Fibroblast of skin of left biceps (primary cell): ENCODE measurements at regions not wholly inside any gene's neighbourhood (a gene's known extent, or its start where the extent isn't known, plus 50 kb on each side); places are given as distances from the start of the nearest gene placed in this dataset.
"Not testable (repeated sequence)": the region's sequence is repeated elsewhere in the genome, so short reads cannot be mapped to it uniquely, and the experiment has no call there.

ENCODE experiments used
- DNase-seq, 2 experiments: peaks; one replicate each; pipeline ENCODE4 v3.0.0-alpha.2; 2013; ENCODE audit warnings: low read depth in 2 of 2

DNA sequence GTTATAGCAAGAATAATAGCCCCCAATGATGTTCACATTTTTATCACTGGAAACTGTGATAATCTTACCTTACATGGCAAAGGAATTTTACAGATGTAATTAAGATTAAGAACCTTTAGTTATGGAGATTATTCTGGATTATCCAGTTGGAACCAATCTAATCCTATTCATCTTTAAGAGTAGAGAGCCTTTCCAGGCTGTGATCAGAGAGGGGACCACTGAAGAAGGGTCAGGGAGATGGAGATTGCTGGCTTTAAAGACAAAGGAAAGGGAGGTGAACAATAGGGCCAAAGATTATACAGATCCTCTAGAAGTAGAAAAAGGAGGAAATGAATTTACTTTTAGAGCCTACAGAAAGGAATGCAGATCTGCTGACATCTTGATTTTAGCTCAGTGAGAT is 253.5 kb upstream of the GRIN3A start:
- DNase-seq = no peak

DNA sequence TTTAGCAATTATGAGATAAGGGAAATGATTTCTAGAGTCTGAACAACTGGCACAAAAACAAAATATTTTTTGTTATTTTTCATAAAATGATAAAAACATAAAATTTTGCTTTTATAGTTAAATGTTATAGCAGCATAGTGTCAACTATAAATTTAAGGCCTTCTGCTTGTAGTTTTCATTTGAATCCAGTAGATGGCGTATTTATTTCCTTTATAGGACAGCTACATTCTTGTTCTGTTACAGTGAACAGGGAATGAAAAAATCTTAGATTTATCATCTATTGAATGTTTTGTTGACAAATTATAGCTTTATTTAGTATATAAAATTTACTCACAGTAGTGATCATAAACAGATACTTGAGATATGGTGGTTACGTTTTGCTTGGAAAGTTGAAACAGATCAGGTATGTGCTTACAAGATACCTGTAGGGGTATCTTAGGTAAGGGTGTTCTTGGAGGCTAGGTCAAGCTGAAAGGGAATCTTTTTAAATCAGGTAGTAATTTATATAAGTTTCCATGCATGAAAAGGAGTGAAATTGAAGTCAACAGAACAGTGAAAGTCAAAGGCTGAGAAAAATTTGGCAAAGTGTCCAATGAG is 239.3 kb upstream of the GRIN3A start:
- DNase-seq = peak in 1 of 2 experiments; percentile 7

GRCh38 chr9:101970609-101971008 is 232.2 kb upstream of the GRIN3A start:
- no peak for DNase-seq

GRCh38 chr9:101968392-101968791 is 229.9 kb upstream of the GRIN3A start:
- no peak for DNase-seq

DNA sequence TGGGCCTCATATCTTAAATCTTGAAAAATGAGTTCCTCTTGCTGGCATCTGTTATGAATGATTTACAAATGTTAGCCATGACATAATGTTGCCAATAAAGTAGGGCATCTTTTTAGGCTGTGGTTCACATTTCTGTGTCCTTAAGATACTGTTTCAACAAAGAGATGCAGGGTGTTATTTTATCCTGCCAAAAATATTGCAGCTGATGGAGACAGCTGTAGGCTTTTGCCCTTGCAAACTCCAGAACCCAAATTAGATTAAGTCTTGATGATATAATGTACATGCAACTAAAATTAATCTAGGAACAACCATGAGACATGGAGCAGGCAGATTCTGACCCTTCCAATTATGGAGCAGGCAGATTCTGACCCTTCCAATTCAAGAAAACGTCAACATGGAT is 228.2 kb upstream of the GRIN3A start:
- no peak for DNase-seq

- DNase-seq = no peak
These were observed 219.3 kb upstream of the GRIN3A start for GRCh38 chr9:101957705-101958104.

- DNase-seq = no peak
These were observed 213.2 kb upstream of the GRIN3A start for GRCh38 chr9:101951598-101951997.

DNA sequence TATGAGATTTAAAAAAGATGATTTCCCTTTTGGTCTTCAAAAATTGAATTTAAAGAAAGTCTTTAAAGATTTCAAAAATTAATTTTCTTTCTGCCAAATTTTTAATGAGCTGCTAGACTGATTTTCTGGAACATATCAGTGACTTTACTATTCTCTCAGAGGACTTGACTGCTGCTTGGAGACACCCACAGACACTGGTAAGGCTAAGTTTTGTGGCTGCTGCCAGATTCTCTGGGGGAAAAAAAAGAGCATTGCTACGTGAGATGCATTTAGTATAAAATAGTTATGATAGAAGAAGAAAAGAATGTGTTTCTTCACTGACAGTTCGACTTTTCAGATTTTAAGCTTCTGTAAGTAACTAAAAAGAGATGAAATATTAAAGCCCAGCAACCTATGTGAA is 193.3 kb upstream of the GRIN3A start:
- DNase-seq = no peak

- no peak for DNase-seq
These were observed 192.3 kb upstream of the GRIN3A start for GRCh38 chr9:101930783-101931182.

DNA sequence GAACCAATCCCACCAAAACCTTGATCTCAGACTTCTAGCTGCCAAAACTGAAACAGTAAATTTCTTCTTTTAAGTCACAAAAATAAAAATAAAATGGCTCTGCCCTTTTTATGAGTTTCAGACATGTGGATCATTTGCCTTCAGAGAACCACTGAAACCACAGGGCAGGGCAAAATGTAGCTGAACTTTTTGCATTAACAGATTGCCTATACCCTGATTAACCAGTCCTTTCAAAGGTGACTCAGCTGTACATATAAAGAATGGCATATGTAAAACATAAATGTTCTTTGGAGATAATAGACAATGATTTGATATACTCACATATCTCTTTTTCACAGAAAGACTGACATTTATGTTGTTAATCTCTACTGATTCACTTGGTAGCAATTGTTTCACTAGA is 187.1 kb upstream of the GRIN3A start:
- DNase-seq = no peak

DNA sequence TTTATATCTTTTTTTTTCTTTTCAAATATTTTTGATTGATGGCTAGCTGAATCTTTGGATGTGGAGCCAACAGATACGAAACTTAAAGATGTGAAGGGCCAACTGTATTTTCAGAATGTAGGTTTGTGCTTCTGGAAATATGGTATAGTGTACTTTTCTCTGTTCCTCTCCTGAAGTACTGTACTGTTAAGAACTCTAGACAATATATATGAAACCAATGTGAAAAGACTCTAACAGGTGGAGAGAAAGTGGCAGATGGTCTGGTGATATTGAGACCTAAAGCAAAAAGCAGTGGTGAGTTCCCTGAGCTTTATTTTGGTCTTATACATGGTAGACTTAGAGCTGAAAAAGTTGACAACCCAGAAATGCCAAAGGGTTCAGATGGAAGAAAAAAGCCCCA is 185.0 kb upstream of the GRIN3A start:
- DNase-seq = no peak

DNA sequence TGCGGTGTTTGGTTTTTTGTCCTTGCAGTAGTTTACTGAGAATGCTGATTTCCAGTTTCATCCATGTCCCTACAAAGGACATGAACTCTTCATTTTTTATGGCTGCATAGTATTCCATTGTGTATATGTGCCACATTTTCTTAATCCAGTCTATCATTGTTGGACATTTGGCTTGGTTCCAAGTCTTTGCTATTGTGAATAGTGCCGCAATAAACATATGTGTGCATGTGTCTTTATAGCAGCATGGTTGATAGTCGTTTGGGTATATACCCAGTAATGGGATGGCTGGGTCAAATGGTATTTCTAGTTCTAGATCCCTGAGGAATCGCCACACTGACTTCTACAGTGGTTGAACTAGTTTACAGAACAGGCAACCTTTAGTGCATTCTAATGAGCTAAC is 178.5 kb upstream of the GRIN3A start:
- not testable (repeated sequence) for DNase-seq

DNA sequence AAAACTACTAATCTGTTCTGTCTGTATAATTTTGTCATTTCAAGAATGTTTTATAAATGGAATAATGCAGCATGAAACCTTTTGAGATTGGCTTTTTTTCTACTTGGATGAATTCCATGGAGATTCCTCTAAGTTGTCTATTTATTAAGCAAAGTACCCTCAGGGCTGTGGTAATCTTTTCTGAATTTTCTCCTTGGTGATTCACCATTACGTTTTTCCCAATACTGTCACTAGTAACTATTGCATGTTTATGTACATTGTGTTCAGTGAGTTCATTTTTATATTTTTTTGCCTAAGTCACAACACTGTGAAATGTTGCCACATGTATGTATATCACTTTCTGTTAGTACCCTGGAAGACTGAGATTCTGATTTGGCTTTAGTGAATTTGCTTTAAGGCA is 177.0 kb upstream of the GRIN3A start:
- DNase-seq = no peak

GRCh38 chr9:101912698-101913097 is 174.3 kb upstream of the GRIN3A start:
- no peak for DNase-seq

DNA sequence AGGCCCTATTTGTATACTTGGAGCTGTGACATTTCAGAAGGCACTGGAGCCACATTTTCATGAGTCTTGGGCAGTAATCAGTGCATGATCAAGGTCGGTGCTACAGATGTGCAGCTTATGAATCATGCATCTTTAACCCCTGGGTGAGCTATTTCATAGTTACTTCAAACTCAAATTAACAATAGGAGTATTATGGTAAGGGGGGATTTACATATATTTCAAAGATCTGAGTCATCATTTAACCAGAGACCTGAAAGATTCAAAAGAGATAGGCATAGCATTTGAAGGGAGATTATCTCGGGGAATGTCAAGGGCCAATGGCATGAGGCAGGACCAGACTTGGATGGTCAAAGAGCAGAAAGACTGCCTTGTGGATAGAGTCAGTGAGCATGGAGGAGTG is 169.0 kb upstream of the GRIN3A start:
- no peak for DNase-seq

- no peak for DNase-seq
These were observed 166.4 kb upstream of the GRIN3A start for GRCh38 chr9:101904845-101905244.

GRCh38 chr9:101902051-101902450 is 163.6 kb upstream of the GRIN3A start:
- DNase-seq = no peak

GRCh38 chr9:101897196-101897595 is 158.7 kb upstream of the GRIN3A start:
- no peak for DNase-seq

DNA sequence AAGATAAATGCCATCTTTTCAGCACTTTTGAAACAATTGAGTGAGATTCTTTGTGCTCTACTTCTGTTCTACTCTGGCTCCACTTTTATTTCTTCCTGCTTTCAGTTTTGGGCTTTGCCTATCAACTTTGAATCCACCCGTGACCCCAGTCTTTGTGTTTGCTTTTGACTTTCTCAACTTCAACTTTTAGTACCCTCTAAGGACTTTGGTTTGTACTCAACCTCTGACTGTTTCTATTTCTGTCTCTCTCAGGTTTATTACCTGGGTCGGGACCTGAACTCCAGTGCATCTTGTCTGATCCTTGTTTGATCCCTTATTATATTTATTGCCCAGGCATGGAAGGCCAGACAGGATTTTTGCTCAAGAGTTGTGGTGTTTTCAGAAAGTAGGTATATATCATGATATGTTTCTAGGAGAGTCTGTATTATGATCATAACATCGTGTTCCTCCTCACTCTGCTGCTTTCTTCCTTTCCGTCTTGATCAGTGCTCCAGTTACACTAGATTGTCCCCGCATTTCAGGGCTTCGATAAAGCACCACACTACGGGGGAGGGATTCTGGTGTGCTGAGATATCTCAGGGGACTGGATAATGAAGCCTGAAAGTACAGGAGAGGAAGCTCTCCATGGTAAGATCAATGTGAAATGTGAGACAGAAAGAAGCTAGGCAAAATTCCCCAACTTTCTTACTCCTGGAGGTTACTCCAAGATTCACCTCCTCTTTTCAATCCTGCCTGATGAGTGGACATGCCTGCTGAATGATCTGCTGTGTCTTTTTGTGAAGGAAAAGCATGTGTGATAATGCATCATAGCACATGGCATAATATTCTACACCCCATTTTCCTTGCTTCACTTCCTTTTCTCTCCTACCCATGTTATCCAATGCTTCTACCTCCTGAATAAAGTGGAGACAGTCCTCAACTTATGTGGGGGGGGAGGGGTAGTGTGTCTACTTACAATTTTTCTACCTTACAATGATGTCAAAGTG is 155.5 kb upstream of the GRIN3A start:
- no peak for DNase-seq

- DNase-seq = no peak
These were observed 143.1 kb upstream of the GRIN3A start for GRCh38 chr9:101881508-101881907.

- no peak for DNase-seq
These were observed 142.4 kb upstream of the GRIN3A start for GRCh38 chr9:101880846-101881245.

DNA sequence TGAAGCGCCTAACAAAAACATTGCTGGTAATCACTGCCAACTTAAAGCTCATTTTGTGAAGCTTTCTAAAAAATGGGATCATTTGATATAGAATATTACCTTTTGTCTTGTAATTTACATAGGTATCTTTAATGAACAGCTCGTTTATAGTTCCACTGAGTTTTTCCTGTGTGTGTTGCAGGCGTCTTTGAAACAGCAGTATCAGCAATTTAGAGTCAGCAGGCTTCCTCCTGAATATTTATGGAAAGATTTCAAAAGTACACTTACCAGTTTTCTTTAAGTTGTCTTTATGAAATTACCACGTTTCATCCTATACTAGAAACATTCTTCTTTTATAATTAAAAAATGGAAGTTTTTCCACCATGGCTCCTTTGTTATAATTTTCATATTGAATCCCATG is 140.3 kb upstream of the GRIN3A start:
- no peak for DNase-seq

DNA sequence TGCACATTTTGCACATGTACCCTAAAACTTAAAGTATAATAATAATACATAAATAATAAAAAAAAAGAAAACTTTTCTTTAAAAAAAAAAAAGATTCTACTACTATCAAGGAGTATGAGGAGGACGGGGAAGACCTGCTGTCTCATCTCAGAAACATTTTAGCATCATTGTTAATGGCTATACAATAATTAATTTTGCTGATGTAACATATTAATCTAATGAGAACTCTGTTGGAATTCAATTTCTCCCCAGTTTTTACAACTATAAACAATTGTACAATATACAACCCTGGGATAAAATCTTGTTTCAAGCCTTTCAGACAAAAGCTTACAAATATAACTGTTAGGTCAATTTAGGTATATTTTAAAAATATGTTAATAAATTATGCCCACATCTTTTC is 139.0 kb upstream of the GRIN3A start:
- DNase-seq = no peak
